Loucy (cell line): ENCODE measurements at regions not wholly inside any gene's neighbourhood (a gene's known extent, or its start where the extent isn't known, plus 50 kb on each side); places are given as distances from the start of the nearest gene placed in this dataset.

Experiments
- H2AFZ ChIP-seq: fragments of 200-600 bp; sonication (generic); 2 replicates; pipeline ENCODE4 v1.6.0; 2016; ENCODE audit warnings: antibody characterized with exemption, mild to moderate bottlenecking, low read length, moderate library complexity
- H3F3A ChIP-seq: fragments of 200-600 bp; 2 replicates; pipeline ENCODE4 v1.6.0; 2016; ENCODE audit warnings: antibody characterized with exemption, low read depth, mild to moderate bottlenecking
- H3K27me3 ChIP-seq: fragments of 200-600 bp; sonication (generic); 2 replicates; pipeline ENCODE4 v1.6.1; 2014; ENCODE audit warnings: low read length, mild to moderate bottlenecking; ENCODE audit not compliant: insufficient read depth, poor library complexity, severe bottlenecking
- H3K36me3 ChIP-seq: fragments of 200-600 bp; sonication (generic); 2 replicates; pipeline ENCODE4 v1.6.1; 2016; ENCODE audit warnings: low read length; ENCODE audit not compliant: insufficient read depth
- H3K4me1 ChIP-seq: fragments of 200-600 bp; sonication (generic); 2 replicates; pipeline ENCODE4 v1.5.1; 2014; ENCODE audit warnings: low read length, mild to moderate bottlenecking; ENCODE audit not compliant: insufficient read depth, poor library complexity, severe bottlenecking
- H3K4me2 ChIP-seq: fragments of 200-600 bp; sonication (generic); 2 replicates; pipeline ENCODE4 v1.6.0; 2014; ENCODE audit warnings: antibody characterized with exemption, low read length, low read depth, mild to moderate bottlenecking; ENCODE audit not compliant: poor library complexity, severe bottlenecking
- H3K4me3 ChIP-seq: fragments of 200-600 bp; sonication (generic); 2 replicates; pipeline ENCODE4 v1.5.1; 2014; ENCODE audit warnings: low read length, mild to moderate bottlenecking, mixed read lengths; ENCODE audit not compliant: poor library complexity, severe bottlenecking
- H3K79me2 ChIP-seq: fragments of 200-600 bp; sonication (generic); 2 replicates; pipeline ENCODE4 v1.6.1; 2014; ENCODE audit warnings: low read length; ENCODE audit not compliant: insufficient read depth
- H3K9ac ChIP-seq: fragments of 200-600 bp; sonication (generic); 2 replicates; pipeline ENCODE4 v1.6.0; 2014; ENCODE audit warnings: mild to moderate bottlenecking, low read depth, low read length, moderate library complexity; ENCODE audit not compliant: poor library complexity, severe bottlenecking
- H3K9me2 ChIP-seq: fragments of 200-600 bp; sonication (generic); replicated peaks from 2 replicates; pipeline ENCODE4 v1.6.1; 2016; ENCODE audit warnings: low read depth, low read length, mixed read lengths
- H3K9me3 ChIP-seq: fragments of 200-600 bp; sonication (generic); 2 replicates; pipeline ENCODE4 v1.6.1; 2014; ENCODE audit warnings: mild to moderate bottlenecking, antibody characterized with exemption, low read length, low read depth; ENCODE audit not compliant: insufficient read depth
- H4K20me1 ChIP-seq: fragments of 200-600 bp; sonication (generic); 2 replicates; pipeline ENCODE4 v1.6.0; 2014; ENCODE audit warnings: antibody characterized with exemption, low read length, mild to moderate bottlenecking; ENCODE audit not compliant: insufficient read depth, poor library complexity, severe bottlenecking
- EZH2phosphoT487 ChIP-seq: fragments of 200-600 bp; IDR thresholded peaks from 2 replicates; pipeline ENCODE4 v1.6.1; 2018; ENCODE audit warnings: antibody characterized with exemption, mild to moderate bottlenecking, moderate library complexity, borderline replicate concordance
- TF ChIP-seq, protein P1 (sequence below): fragments of 200-600 bp; sonication (generic); conservative IDR thresholded peaks from 2 replicates; pipeline ENCODE4 v1.5.1; 2014; ENCODE audit warnings: mild to moderate bottlenecking, antibody characterized with exemption, low read length

DNA sequence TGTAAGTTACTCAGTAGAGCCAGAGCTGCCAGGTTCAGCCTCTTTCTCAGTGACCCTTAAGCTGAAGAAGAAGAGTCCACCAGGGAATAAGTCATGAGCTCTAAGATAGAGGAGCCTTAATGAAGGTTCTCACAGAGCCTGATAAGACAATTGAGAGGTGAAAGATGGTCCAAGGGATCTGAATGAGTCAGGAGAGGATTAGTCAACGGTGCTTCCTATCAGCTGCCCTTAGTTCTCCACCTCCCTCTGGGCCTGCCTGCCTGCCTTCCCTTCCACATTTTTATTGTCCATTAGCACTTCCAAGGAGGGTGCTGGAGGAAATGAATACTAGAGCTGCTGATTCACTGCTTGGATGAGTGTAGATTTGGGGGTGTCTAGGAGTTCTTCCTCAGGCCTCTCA is 161.7 kb upstream of the RMST start:
- H3K9ac ChIP-seq: no peak overlapping the region
- H3K4me2 ChIP-seq: no peak overlapping the region
- no peaks in the 10 kb centered on the region for H3K36me3 ChIP-seq
- H3K4me3 ChIP-seq: no peak overlapping the region
- no peaks in the 10 kb centered on the region for H3F3A ChIP-seq
- H3K9me3 ChIP-seq: no peaks in the 10 kb centered on the region
- H3K27me3 ChIP-seq: no peaks in the 10 kb centered on the region
- no peaks in the 10 kb centered on the region for H4K20me1 ChIP-seq
- H3K4me1 ChIP-seq: no peaks in the 10 kb centered on the region
- no peak for TF ChIP-seq EZH2phosphoT487
- TF ChIP-seq, protein P1, sequence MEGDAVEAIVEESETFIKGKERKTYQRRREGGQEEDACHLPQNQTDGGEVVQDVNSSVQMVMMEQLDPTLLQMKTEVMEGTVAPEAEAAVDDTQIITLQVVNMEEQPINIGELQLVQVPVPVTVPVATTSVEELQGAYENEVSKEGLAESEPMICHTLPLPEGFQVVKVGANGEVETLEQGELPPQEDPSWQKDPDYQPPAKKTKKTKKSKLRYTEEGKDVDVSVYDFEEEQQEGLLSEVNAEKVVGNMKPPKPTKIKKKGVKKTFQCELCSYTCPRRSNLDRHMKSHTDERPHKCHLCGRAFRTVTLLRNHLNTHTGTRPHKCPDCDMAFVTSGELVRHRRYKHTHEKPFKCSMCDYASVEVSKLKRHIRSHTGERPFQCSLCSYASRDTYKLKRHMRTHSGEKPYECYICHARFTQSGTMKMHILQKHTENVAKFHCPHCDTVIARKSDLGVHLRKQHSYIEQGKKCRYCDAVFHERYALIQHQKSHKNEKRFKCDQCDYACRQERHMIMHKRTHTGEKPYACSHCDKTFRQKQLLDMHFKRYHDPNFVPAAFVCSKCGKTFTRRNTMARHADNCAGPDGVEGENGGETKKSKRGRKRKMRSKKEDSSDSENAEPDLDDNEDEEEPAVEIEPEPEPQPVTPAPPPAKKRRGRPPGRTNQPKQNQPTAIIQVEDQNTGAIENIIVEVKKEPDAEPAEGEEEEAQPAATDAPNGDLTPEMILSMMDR: no peak
- H2AFZ ChIP-seq: no peak overlapping the region
- H3K79me2 ChIP-seq: no peaks in the 10 kb centered on the region
- H3K9me2 ChIP-seq: no peaks in the 10 kb centered on the region

DNA sequence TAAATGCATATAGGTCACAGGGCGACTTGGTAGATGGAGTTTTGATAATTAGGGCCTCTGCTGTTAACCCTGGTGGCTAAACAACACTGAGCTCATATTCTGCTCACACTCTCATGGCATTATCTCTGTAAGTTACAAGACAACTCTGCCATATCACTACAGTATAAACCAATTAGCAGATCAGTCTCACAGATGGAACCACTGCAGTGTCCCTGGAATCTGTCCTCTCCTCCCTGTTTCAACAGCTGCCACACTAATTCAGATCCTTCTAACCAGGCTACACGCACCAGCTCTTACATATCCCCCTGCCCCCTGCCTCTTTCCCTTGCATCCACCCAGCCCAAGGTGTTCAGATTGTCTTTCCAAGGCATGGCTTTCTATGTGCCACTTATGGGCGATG is 161.0 kb upstream of the RMST start:
- no peaks in the 10 kb centered on the region for H3K9me3 ChIP-seq
- H3K9me2 ChIP-seq: no peaks in the 10 kb centered on the region
- TF ChIP-seq, protein P1: no peak
- TF ChIP-seq EZH2phosphoT487: no peak
- no peak overlapping the region for H3K4me2 ChIP-seq
- H3F3A ChIP-seq: no peaks in the 10 kb centered on the region
- H3K79me2 ChIP-seq: no peaks in the 10 kb centered on the region
- no peak overlapping the region for H3K9ac ChIP-seq
- H3K4me3 ChIP-seq: no peak overlapping the region
- no peak overlapping the region for H2AFZ ChIP-seq
- no peaks in the 10 kb centered on the region for H4K20me1 ChIP-seq
- no peaks in the 10 kb centered on the region for H3K4me1 ChIP-seq
- no peaks in the 10 kb centered on the region for H3K36me3 ChIP-seq
- H3K27me3 ChIP-seq: no peaks in the 10 kb centered on the region

DNA sequence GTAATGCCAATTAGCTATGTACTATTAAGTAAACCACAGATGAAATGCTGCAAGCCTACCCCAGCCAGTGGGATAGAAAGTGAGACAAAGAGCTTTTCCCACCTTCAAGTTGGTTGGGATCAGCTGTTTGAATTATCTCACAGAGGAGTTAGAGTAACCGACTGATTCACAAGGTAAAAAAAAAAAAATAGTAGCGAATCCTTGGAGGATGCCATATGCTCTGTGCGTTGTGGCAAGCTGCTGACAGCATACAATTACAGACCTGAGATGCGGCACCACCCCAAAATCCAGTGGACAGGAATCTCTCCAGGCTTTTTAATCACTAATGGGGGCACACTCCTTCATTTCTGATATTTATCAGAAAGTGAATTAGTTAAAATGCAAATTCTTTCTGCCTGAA is 157.0 kb upstream of the RMST start:
- no peaks in the 10 kb centered on the region for H3K79me2 ChIP-seq
- TF ChIP-seq, protein P1: no peak
- TF ChIP-seq EZH2phosphoT487: no peak
- no peak overlapping the region for H3K4me3 ChIP-seq
- H3K27me3 ChIP-seq: no peaks in the 10 kb centered on the region
- no peak overlapping the region for H2AFZ ChIP-seq
- H3K4me1 ChIP-seq: no peaks in the 10 kb centered on the region
- no peaks in the 10 kb centered on the region for H3K9me2 ChIP-seq
- no peak overlapping the region for H3K9ac ChIP-seq
- no peaks in the 10 kb centered on the region for H3F3A ChIP-seq
- H3K4me2 ChIP-seq: no peak overlapping the region
- H3K36me3 ChIP-seq: no peaks in the 10 kb centered on the region
- no peaks in the 10 kb centered on the region for H4K20me1 ChIP-seq
- no peaks in the 10 kb centered on the region for H3K9me3 ChIP-seq
